GM12892 (cell line): ENCODE measurements at regions not wholly inside any gene's neighbourhood (a gene's known extent, or its start where the extent isn't known, plus 50 kb on each side); places are given as distances from the start of the nearest gene placed in this dataset.

Experiments used
- POLR2A ChIP-seq: IDR thresholded peaks from 2 replicates; pipeline ENCODE4 v1.6.1; 2011; ENCODE audit warnings: low read depth, low read length, control low read depth
- POLR2AphosphoS5 ChIP-seq: IDR thresholded peaks from 2 replicates; pipeline ENCODE4 v1.6.1; 2011; ENCODE audit warnings: low read depth, low read length, control low read depth
- TAF1 ChIP-seq: IDR thresholded peaks from 2 replicates; pipeline ENCODE4 v1.6.1; 2011; ENCODE audit warnings: low read depth, mild to moderate bottlenecking, control low read depth, low read length, borderline replicate concordance

GRCh38 chr2:7510353-7510752 lies 593.1 kb downstream of the RNF144A start:
- TF ChIP-seq POLR2A = no peak
- no peak for TF ChIP-seq TAF1
- no peak for TF ChIP-seq POLR2AphosphoS5
